Muscle of leg (tissue), 3 donors: ENCODE measurements at regions not wholly inside any gene's neighbourhood (a gene's known extent, or its start where the extent isn't known, plus 50 kb on each side); places are given as distances from the start of the nearest gene placed in this dataset.

Experiments used
- DNase-seq: peaks from one replicate; pipeline ENCODE4 v3.0.0; 2013
- H3K27ac ChIP-seq: one replicate; pipeline ENCODE4 v1.5.1; 2013; ENCODE audit warnings: mild to moderate bottlenecking, low read length, control low read depth
- H3K27me3 ChIP-seq: one replicate; pipeline ENCODE4 v1.6.1; 2013; ENCODE audit warnings: low read length; ENCODE audit not compliant: control insufficient read depth, insufficient read depth
- H3K36me3 ChIP-seq: one replicate; pipeline ENCODE4 v1.6.1; 2013; ENCODE audit warnings: low read length; ENCODE audit not compliant: control insufficient read depth, insufficient read depth
- H3K4me1 ChIP-seq: one replicate; pipeline ENCODE4 v1.6.1; 2013; ENCODE audit warnings: low read length; ENCODE audit not compliant: control insufficient read depth, insufficient read depth
- H3K4me3 ChIP-seq: one replicate; pipeline ENCODE4 v1.5.1; 2013; ENCODE audit warnings: low read length, control low read depth
- H3K9me3 ChIP-seq: replicated peaks from 2 replicates; pipeline ENCODE4 v1.6.1; 2013; ENCODE audit warnings: low read depth, low read length; ENCODE audit not compliant: control insufficient read depth
- WGBS: methylation state at CpG from one replicate; pipeline ENCODE4 v1.1.5; 2013; ENCODE audit warnings: missing lambda C conversion rate; ENCODE audit not compliant: insufficient coverage; 5-methylcytosine and 5-hydroxymethylcytosine counted together

DNA sequence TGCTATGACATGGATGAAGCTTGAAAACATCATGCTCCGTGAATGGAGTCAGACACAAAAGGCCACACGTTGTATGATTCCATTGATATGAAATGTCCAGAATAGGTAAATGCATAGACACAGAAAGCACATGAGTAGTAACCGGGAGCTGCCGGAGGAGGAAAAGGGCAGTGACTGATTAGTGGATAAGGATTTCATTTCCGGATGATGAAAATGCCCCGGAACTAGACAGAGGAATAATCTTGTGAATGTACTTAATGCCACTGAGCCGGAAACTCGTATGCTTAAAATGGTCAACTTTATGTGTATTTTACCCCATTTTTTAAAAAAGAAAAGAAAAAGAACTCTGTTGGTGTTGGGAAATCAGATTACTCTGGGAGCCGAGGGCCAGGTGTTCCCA lies 112.7 kb upstream of the FAM9B start:
- H3K27ac ChIP-seq, result no peak overlapping the region
- H3K4me1 ChIP-seq, result no peaks in the 10 kb centered on the region
- H3K27me3 ChIP-seq, result peaks cover 26% of the 10 kb centered on the region
- WGBS, result 85% methylated on average over 6 of the region's 9 CpGs
- no peak for DNase-seq
- H3K36me3 ChIP-seq, result no peaks in the 10 kb centered on the region
- H3K4me3 ChIP-seq, result no peak overlapping the region
- H3K9me3 ChIP-seq, result peaks cover under 1% of the 10 kb centered on the region

GRCh38 chrX:9147086-9147485 lies 113.2 kb upstream of the FAM9B start:
- H3K4me1 ChIP-seq, result no peaks in the 10 kb centered on the region
- H3K27ac ChIP-seq, result no peak overlapping the region
- no peak for DNase-seq
- H3K36me3 ChIP-seq, result no peaks in the 10 kb centered on the region
- peaks cover 26% of the 10 kb centered on the region for H3K27me3 ChIP-seq
- H3K4me3 ChIP-seq, result no peak overlapping the region
- 19% methylated on average over 2 of the region's 5 CpGs for WGBS
- peaks cover 2% of the 10 kb centered on the region for H3K9me3 ChIP-seq

DNA sequence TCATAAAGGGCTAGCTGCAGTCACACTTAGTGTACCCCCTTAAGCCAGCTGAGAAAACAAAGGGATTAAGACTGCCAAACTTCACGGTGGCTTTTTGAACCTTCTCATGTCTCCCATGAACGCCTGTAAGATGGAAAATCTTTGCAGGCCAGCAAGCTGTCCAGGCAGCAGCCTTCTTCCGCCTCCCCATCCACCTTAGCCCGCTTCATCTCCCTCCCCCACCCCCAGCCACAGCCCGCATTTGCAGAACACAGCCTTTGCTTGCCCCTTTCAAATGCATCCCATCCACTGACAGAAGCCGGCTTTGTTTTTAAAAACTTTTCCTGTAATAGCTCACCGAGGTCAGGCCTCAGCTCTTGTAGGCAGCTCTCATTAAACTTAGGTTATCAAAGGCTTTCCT lies 113.8 kb upstream of the FAM9B start:
- no peaks in the 10 kb centered on the region for H3K4me1 ChIP-seq
- peaks cover 2% of the 10 kb centered on the region for H3K9me3 ChIP-seq
- no peak overlapping the region for H3K4me3 ChIP-seq
- peaks cover 26% of the 10 kb centered on the region for H3K27me3 ChIP-seq
- H3K36me3 ChIP-seq, result no peaks in the 10 kb centered on the region
- no peak for DNase-seq
- 24% methylated on average over 7 of the region's 7 CpGs for WGBS
- no peak overlapping the region for H3K27ac ChIP-seq

DNA sequence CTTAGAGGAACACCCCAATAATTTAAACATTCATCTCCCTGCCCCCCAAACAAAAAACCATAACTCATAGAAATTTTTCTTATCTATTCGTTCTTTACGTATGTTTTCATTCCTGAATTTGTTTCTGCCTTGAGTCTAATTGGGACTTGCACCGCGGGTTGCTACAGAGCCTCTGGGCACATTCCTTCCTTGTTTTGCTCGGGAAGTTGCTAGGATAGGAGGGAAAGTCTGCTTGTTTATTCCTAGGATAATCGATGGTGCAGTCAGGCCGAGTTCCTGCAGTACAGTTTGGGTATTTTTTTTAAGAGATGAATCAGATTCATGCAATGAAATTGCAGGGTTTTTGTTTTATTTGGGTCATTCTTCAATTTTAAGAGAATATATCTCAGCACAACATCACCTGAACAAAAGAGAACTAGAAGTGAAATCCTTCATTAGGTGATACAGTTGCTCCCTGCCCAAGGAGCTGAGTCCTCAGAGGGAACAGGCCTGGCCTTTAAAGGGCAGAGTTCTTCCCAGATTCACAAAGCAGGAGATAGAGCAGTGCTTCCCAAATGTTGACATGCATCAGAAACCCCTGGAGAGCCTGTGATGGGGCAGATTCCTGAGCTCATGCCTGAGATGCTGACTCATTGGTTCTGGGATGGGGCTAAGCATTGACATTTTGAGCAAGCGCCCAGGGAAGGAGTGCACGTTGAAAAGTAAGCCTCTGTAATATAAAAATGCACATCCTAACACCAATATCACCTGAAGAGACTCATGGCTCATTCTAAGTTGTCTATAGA lies 114.9 kb upstream of the FAM9B start:
- WGBS, result 41% methylated on average over 3 of the region's 9 CpGs
- no peak overlapping the region for H3K4me3 ChIP-seq
- DNase-seq, result no peak
- H3K4me1 ChIP-seq, result no peaks in the 10 kb centered on the region
- H3K36me3 ChIP-seq, result no peaks in the 10 kb centered on the region
- peaks cover 29% of the 10 kb centered on the region for H3K27me3 ChIP-seq
- peaks cover 2% of the 10 kb centered on the region for H3K9me3 ChIP-seq
- H3K27ac ChIP-seq, result no peak overlapping the region

DNA sequence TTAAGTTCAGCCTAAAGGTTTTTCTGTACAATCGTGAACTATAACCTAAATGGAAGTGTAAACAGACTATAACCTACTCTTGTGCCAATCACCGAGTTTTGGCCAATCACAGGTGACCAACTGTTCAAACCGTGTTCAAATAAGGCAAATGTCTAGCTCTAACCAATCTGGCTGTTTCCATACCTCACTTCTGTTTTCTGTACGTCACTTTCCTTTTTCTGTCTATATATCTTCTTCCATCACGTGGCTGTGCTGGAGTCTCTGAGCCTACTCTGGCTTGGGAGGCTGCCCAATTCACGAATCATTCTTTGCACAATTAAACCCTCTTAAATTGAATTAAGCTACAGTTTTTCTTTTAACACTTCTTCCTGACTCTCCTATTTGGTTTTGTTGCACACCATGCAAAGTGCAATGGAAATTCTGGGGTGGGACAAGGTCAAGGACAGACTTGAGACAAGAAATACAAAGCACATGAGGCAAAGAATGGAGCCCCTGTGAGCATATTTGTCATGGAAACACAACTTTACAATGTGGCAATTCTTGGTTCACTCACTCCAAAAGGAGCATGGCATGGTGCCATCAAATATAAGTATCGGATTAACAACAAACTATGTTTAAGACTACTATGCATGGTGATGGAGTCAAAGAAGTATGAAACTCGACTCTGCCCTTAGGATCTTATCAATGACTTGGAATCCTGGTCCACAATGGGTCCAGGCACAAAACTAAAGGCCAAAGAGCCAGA lies 115.7 kb upstream of the FAM9B start:
- H3K27me3 ChIP-seq, result peaks cover 25% of the 10 kb centered on the region
- no peak overlapping the region for H3K27ac ChIP-seq
- H3K4me1 ChIP-seq, result no peaks in the 10 kb centered on the region
- WGBS, result 79% methylated on average over 5 of the region's 8 CpGs
- no peak overlapping the region for H3K4me3 ChIP-seq
- no peak for DNase-seq
- H3K36me3 ChIP-seq, result no peaks in the 10 kb centered on the region
- peaks cover 2% of the 10 kb centered on the region for H3K9me3 ChIP-seq

DNA sequence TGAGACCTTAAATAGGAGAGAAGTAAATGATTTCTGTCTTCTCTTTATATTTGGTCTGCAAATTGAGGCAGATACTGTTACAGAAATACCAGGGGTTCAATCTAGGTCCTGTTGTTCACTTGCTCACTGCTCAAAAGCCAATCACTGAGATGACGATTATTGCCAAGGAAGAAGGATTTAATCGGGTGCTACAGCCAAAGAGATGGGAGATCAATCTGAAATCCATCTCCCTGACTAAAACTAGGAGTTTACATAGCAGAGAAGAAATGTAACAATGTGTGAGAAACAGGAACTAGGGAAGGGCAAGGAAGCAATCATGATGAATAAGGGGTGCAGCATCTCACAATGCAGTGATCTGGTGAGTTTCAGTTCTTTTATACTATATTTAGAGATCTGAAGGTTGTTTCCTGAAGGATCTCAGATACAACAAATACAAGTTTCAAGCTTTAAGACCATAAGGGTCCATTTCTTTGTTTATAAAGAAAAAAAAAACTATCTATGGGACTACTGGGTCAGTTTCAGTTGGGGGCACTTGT lies 117.9 kb upstream of the FAM9B start:
- H3K36me3 ChIP-seq, result no peaks in the 10 kb centered on the region
- peaks cover 2% of the 10 kb centered on the region for H3K9me3 ChIP-seq
- H3K27ac ChIP-seq, result no peak overlapping the region
- no peak for DNase-seq
- peaks cover 24% of the 10 kb centered on the region for H3K27me3 ChIP-seq
- H3K4me3 ChIP-seq, result no peak overlapping the region
- no CpG with 5 or more reads among the region's 2 CpGs for WGBS
- H3K4me1 ChIP-seq, result no peaks in the 10 kb centered on the region

GRCh38 chrX:9153300-9153699 lies 119.4 kb upstream of the FAM9B start:
- Histone ChIP-seq H3K36me3 (no peaks in the 10 kb centered on the region), H3K27ac (no peak overlapping the region), H3K4me3 (no peak overlapping the region), H3K27me3 (peaks cover 15% of the 10 kb centered on the region), H3K9me3 (peaks cover 2% of the 10 kb centered on the region), H3K4me1 (no peaks in the 10 kb centered on the region)
- no peak for DNase-seq
- 80% methylated on average over 1 of the region's 1 CpG for WGBS

GRCh38 chrX:9158611-9159010 lies 124.7 kb upstream of the FAM9B start:
- no peaks in the 10 kb centered on the region for H3K9me3 ChIP-seq
- H3K4me3 ChIP-seq, result no peak overlapping the region
- no peaks in the 10 kb centered on the region for H3K4me1 ChIP-seq
- no peak overlapping the region for H3K27ac ChIP-seq
- peaks cover 8% of the 10 kb centered on the region for H3K27me3 ChIP-seq
- no peak for DNase-seq
- no CpG with 5 or more reads among the region's 7 CpGs for WGBS
- no peaks in the 10 kb centered on the region for H3K36me3 ChIP-seq

- Histone ChIP-seq H3K9me3 (no peaks in the 10 kb centered on the region), H3K4me3 (no peak overlapping the region), H3K4me1 (no peaks in the 10 kb centered on the region), H3K27me3 (peaks cover 6% of the 10 kb centered on the region), H3K27ac (no peak overlapping the region), H3K36me3 (no peaks in the 10 kb centered on the region)
- 100% methylated on average over 1 of the region's 4 CpGs for WGBS
- DNase-seq, result no peak
These were observed 126.9 kb upstream of the FAM9B start for GRCh38 chrX:9160698-9161329.

DNA sequence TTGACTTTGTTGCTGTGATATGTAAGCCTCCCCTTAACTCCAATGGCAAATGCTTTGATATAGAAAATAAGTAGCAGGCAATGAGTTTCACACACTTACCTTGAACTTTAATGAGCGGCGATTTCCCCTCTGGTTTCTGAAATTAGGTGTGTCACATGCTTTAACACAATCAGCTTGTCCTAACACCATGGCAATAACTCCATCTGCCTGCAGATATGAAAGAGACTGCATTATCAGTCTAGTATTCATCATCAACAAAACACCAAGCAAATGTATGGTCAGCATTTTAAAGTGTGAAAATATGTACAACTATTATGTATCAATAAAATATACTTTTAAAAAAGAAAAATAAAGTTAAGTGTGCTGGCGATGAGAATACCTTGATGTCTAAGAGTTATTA lies 128.8 kb upstream of the FAM9B start:
- Histone ChIP-seq H3K27me3 (peaks cover 6% of the 10 kb centered on the region), H3K4me1 (no peaks in the 10 kb centered on the region), H3K27ac (no peak overlapping the region), H3K4me3 (no peak overlapping the region), H3K9me3 (peaks cover 7% of the 10 kb centered on the region), H3K36me3 (no peaks in the 10 kb centered on the region)
- WGBS, result no CpG with 5 or more reads among the region's 3 CpGs
- DNase-seq, result no peak
